ENCODE measurements at regions not wholly inside any gene's neighbourhood (a gene's known extent, or its start where the extent isn't known, plus 50 kb on each side); places are given as distances from the start of the nearest gene placed in this dataset.

DNA sequence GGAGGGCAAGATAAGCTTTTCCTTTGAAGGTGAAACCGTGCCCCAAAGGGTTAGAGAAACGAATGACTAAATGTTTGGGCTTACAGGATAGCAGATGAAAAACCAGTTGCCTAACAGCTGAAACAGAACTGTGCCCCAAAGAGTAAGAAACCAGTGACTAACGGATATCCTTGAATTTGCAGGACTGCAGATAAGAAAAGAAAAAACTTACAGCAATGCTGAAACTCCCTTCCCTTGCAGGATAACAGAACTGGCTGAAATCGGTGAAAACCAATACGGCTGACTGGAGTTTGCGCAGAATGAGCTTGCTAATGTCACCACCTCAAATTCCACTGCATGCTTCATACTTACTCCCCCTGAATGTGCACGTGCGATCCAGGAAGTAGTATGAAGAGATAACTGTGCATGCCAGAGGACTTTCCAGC, 175.2 kb upstream of the NLRP1 start:
- Mint-ChIP-seq H3K9me3 (ENCODE audit: unreplicated experiment) (no peaks in the 10 kb centered on the region), H3K36me3 (ENCODE audit: low read depth, unreplicated experiment) (no peaks in the 10 kb centered on the region), H3K4me1 (ENCODE audit: unreplicated experiment) (no peaks in the 10 kb centered on the region), H3K27ac (ENCODE audit: unreplicated experiment) (no peak overlapping the region), H3K4me3 (ENCODE audit: unreplicated experiment) (no peak overlapping the region), H3K27me3 (ENCODE audit: unreplicated experiment) (peaks cover 2% of the 10 kb centered on the region)
- TF ChIP-seq CTCF (IDR thresholded peaks at IDR 0.05; ENCODE audit: unreplicated experiment), result no peak
- DNase-seq (ENCODE audit: low spot score), result no peak

- no peak for TF ChIP-seq CTCF (IDR thresholded peaks at IDR 0.05; ENCODE audit: unreplicated experiment)
- no peak overlapping the region for H3K27ac Mint-ChIP-seq (ENCODE audit: unreplicated experiment)
- H3K27me3 Mint-ChIP-seq (ENCODE audit: unreplicated experiment), result peaks cover 2% of the 10 kb centered on the region
- no peaks in the 10 kb centered on the region for H3K9me3 Mint-ChIP-seq (ENCODE audit: unreplicated experiment)
- H3K36me3 Mint-ChIP-seq (ENCODE audit: low read depth, unreplicated experiment), result no peaks in the 10 kb centered on the region
- no peaks in the 10 kb centered on the region for H3K4me1 Mint-ChIP-seq (ENCODE audit: unreplicated experiment)
- DNase-seq (ENCODE audit: low spot score), result no peak
- H3K4me3 Mint-ChIP-seq (ENCODE audit: unreplicated experiment), result no peak overlapping the region
These were observed 177.9 kb upstream of the NLRP1 start for GRCh38 chr17:5762191-5762590.

DNA sequence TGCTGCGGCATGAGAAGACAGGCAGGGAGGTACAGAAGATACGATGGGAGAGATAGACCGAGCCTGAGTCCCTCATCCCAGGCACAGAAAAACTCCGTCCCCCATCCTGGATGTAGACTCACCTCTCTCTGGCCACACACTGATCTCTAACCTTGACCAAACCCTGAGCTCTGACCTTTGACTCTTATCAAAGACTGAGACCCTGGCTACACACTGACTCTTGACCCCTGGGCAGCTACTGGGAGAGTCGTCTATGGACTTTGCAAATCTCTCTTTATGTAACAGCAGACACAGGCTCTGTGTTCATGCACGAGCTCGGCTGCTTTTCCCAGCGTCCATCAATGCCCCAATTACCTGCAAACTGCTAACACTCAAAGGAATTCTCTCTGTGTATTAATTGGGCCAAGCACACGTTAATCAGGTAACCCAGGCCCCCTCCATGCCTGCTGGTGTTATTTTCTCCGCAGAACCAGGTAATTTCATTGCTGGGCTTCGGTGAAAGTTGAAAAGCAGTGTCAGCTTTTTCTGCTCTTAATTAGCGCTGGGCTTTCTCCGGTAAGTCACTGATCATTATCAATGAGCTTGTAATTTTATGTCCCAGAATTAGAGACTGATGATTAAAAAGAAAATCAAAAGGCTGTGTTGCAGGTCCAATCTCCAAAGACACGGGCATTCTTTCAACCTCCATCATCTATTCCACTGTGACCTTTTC, 179.4 kb upstream of the NLRP1 start:
- DNase-seq (ENCODE audit: low spot score), result no peak
- Mint-ChIP-seq H3K4me1 (ENCODE audit: unreplicated experiment) (no peaks in the 10 kb centered on the region), H3K36me3 (ENCODE audit: low read depth, unreplicated experiment) (no peaks in the 10 kb centered on the region), H3K27ac (ENCODE audit: unreplicated experiment) (no peak overlapping the region), H3K9me3 (ENCODE audit: unreplicated experiment) (no peaks in the 10 kb centered on the region), H3K27me3 (ENCODE audit: unreplicated experiment) (no peaks in the 10 kb centered on the region), H3K4me3 (ENCODE audit: unreplicated experiment) (no peak overlapping the region)
- TF ChIP-seq CTCF (IDR thresholded peaks at IDR 0.05; ENCODE audit: unreplicated experiment), result no peak

DNA sequence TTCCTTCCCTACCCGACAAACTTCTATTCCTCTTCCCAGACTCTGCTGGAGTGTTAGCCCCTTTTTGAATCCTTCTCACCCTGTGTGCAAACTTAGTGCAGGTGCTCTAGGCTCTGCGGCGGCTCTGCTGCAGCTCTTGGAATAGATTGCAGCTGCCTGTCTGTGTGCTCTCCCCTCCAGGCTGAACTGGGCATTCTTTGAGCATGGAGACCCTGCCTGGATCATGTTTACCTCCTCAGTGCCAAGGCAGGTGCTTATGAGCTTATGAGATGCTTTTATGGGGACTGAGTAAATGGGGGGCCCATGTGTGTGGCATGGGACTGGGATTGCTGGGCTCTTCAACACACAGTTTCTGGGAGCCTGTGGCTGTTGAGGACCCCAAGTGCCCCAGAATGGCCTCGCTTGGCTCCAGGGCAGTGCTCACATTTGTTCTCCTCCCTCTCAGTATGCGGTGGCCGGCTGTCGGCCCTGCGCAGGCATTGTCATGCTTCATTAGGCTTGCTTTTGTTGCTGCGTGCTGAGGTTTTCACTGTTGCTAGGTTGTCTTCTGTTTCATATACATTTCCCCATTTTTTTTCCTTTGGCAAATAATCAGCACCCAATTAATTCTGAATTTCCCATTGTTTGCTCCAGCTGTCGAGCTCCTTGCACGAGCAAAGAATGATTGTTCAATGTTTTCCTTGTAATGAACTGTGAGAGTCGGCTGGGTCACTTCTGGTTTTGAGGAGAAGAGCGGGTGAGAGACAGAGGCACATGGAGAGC, 185.5 kb upstream of the NLRP1 start:
- peaks cover 2% of the 10 kb centered on the region for H3K27me3 Mint-ChIP-seq (ENCODE audit: unreplicated experiment)
- H3K9me3 Mint-ChIP-seq (ENCODE audit: unreplicated experiment), result no peaks in the 10 kb centered on the region
- no peak overlapping the region for H3K27ac Mint-ChIP-seq (ENCODE audit: unreplicated experiment)
- H3K36me3 Mint-ChIP-seq (ENCODE audit: low read depth, unreplicated experiment), result no peaks in the 10 kb centered on the region
- H3K4me1 Mint-ChIP-seq (ENCODE audit: unreplicated experiment), result no peaks in the 10 kb centered on the region
- DNase-seq (ENCODE audit: low spot score), result no peak
- no peak for TF ChIP-seq CTCF (IDR thresholded peaks at IDR 0.05; ENCODE audit: unreplicated experiment)
- no peak overlapping the region for H3K4me3 Mint-ChIP-seq (ENCODE audit: unreplicated experiment)

Measured in endothelial cell (in vitro differentiated cells).